HEK293T (cell line): ENCODE measurements at regions not wholly inside any gene's neighbourhood (a gene's known extent, or its start where the extent isn't known, plus 50 kb on each side); places are given as distances from the start of the nearest gene placed in this dataset.

ENCODE experiments used
- CTCF ChIA-PET: fragments of 350-600 bp; formaldehyde crosslinking; extraction: SDS; loops from one replicate; lab custom pipeline; 2021; ENCODE audit warnings: antibody characterized with exemption, inconsistent platforms; lab: Yijun Ruan, JAX
- POLR2A ChIA-PET: fragments of 350-600 bp; formaldehyde crosslinking; extraction: SDS; loops from one replicate; lab custom pipeline; 2020; ENCODE audit warnings: antibody characterized with exemption, inconsistent platforms; lab: Yijun Ruan, JAX
- DNase-seq: peaks from one replicate; pipeline ENCODE4 v3.0.0; 2012; ENCODE audit warnings: mixed read lengths; ENCODE audit errors: extremely low spot score
- ARNT ChIP-seq: fragments of 450-650 bp; IDR thresholded peaks from 2 replicates; pipeline ENCODE4 v1.6.1; 2017; ENCODE audit warnings: mild to moderate bottlenecking
- BHLHE40 ChIP-seq: fragments of 450-650 bp; IDR thresholded peaks from 2 replicates; pipeline ENCODE4 v1.6.1; 2016; ENCODE audit warnings: mild to moderate bottlenecking, moderate library complexity, borderline replicate concordance
- CTBP1 ChIP-seq: fragments of 450-650 bp; IDR thresholded peaks from 2 replicates; pipeline ENCODE4 v1.6.1; 2016; ENCODE audit warnings: borderline replicate concordance
- ELF4 ChIP-seq: fragments of 450-650 bp; IDR thresholded peaks from 2 replicates; pipeline ENCODE4 v1.6.1; 2017; ENCODE audit warnings: antibody characterized with exemption
- FOXA1 ChIP-seq: fragments of 450-650 bp; IDR thresholded peaks from 2 replicates; pipeline ENCODE4 v1.6.1; 2016; ENCODE audit warnings: mild to moderate bottlenecking
- FOXK2 ChIP-seq: fragments of 450-650 bp; IDR thresholded peaks from 2 replicates; pipeline ENCODE4 v1.6.1; 2016; ENCODE audit warnings: mild to moderate bottlenecking
- FOXM1 ChIP-seq: fragments of 450-650 bp; IDR thresholded peaks from 2 replicates; pipeline ENCODE4 v1.6.1; 2017; ENCODE audit warnings: mild to moderate bottlenecking, borderline replicate concordance
- HDGF ChIP-seq: fragments of 450-650 bp; IDR thresholded peaks from 2 replicates; pipeline ENCODE4 v1.6.1; 2017; ENCODE audit warnings: antibody characterized with exemption, borderline replicate concordance
- L3MBTL2 ChIP-seq: fragments of 450-650 bp; conservative IDR thresholded peaks from 2 replicates; pipeline ENCODE4 v1.6.1; 2016; ENCODE audit warnings: mild to moderate bottlenecking
- LEF1 ChIP-seq: fragments of 450-650 bp; IDR thresholded peaks from 2 replicates; pipeline ENCODE4 v1.6.1; 2017; ENCODE audit warnings: mild to moderate bottlenecking, borderline replicate concordance
- NFRKB ChIP-seq: fragments of 450-650 bp; IDR thresholded peaks from 2 replicates; pipeline ENCODE4 v1.6.1; 2016; ENCODE audit warnings: mild to moderate bottlenecking, moderate library complexity
- SP1 ChIP-seq: fragments of 450-650 bp; IDR thresholded peaks from 2 replicates; pipeline ENCODE4 v1.6.1; 2017
- SUZ12 ChIP-seq: fragments of 450-650 bp; IDR thresholded peaks from 2 replicates; pipeline ENCODE4 v1.6.1; 2016; ENCODE audit warnings: mild to moderate bottlenecking
- TARDBP ChIP-seq: fragments of 450-650 bp; IDR thresholded peaks from 2 replicates; pipeline ENCODE4 v1.6.1; 2016
- ZNF384 ChIP-seq: fragments of 450-650 bp; IDR thresholded peaks from 2 replicates; pipeline ENCODE4 v1.6.1; 2016
- TF ChIP-seq, protein P1 (sequence below): fragments of 450-650 bp; IDR thresholded peaks from 2 replicates; pipeline ENCODE4 v1.6.1; 2016

DNA sequence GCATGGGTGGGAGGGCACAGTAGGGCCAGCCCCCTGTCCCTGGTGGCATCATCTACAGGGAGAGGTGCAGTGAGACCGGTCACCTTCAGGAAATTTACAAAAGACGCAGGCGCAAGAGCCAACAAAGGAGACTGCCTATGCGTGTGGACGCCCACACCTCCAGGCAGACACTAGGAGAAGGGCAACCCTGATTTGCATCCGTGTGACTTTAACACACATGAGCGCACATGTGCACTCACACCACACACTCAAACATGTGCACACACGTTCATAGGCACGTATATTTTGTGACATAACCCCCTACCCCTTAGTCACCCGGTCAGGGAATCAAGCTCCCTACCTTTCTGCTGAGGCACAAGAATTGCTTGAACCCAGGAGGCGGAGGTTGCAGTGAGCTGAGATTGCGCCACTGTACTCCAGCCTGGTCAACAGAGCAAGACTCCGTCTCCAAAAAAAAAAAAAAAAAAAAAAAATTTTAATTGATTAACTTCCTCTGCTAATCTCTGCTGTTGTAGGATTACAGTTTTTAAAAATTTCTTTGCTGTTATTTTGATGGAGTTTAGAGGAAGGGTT lies 84.7 kb upstream of the SLC25A33 start:
- ChIA-PET POLR2A (interaction anchor here (1.0 to 1.3 kb wide), 2 partner anchors 16 to 25 kb away, joined by 3 to 4 read pairs; no protein-coding TSS in a partner anchor), CTCF (interaction anchor here (1.1 to 3.9 kb wide), 5 partner anchors 13 to 189 kb away, joined by 3 to 27 read pairs (median 5); partner anchors contain the start of gene SPSB1)
- TF ChIP-seq FOXK2 (no peak), LEF1 (no peak), HDGF (no peak), ZNF384 (no peak), CTBP1 (no peak), L3MBTL2 (no peak), TARDBP (no peak)
- no peak for DNase-seq

DNA sequence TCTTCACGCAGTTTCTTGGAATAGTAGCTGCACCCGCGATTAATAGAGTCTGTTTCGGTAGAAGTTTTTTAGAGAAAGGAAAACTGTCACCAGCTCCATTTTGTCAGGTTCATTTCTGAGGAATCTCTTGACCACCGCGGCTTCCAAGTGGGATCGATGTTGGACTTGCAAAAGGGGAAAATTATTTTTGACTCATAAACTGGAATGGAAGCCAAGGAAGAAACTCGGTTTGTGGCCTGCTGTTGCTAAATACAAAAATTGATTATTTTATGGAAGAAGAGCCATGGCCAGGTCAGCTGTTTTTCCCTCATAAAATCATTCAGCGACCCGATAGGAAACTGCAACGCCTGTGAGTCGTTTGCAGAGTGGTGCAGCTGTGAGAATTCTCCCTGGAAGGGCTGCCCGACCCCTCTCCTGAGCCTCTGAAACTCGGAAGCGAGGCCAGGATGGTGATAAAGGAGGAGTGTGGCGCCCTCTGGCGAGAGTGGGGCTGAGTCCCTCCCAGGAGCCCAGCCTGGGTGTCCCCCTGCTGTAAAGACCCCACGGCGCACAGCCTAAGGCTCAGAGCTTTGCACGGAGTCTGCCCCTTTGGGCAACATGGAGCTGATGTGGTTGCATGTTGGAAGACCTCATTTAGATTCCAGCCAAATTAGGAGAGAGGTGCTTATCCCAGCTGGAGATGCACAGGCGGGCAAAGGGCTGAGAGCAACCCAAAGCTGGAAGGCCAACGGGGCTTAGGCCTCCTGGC lies 83.6 kb upstream of the SLC25A33 start:
- no peak for TF ChIP-seq NFRKB
- TF ChIP-seq SUZ12, result no peak
- TF ChIP-seq FOXA1, result no peak
- TF ChIP-seq FOXK2, result no peak
- no peak for TF ChIP-seq TARDBP
- TF ChIP-seq CTBP1, result no peak
- TF ChIP-seq BHLHE40, result no peak
- TF ChIP-seq ARNT, result no peak
- TF ChIP-seq ZNF384, result no peak
- no peak for TF ChIP-seq HDGF
- no peak for TF ChIP-seq FOXM1
- no peak for TF ChIP-seq SP1
- TF ChIP-seq, protein P1, sequence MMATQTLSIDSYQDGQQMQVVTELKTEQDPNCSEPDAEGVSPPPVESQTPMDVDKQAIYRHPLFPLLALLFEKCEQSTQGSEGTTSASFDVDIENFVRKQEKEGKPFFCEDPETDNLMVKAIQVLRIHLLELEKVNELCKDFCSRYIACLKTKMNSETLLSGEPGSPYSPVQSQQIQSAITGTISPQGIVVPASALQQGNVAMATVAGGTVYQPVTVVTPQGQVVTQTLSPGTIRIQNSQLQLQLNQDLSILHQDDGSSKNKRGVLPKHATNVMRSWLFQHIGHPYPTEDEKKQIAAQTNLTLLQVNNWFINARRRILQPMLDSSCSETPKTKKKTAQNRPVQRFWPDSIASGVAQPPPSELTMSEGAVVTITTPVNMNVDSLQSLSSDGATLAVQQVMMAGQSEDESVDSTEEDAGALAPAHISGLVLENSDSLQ, result no peak
- TF ChIP-seq ELF4, result no peak
- no peak for TF ChIP-seq LEF1
- TF ChIP-seq L3MBTL2, result no peak
- POLR2A ChIA-PET, result interaction anchor here (1.3 kb wide), 1 partner anchor 17 kb away, joined by 4 read pairs; no protein-coding TSS in a partner anchor
- CTCF ChIA-PET, result interaction anchor here (0.7 to 3.9 kb wide), 11 partner anchors 14 to 255 kb away, joined by 3 to 27 read pairs (median 5); partner anchors contain the start of gene SPSB1
- peak; percentile 77 for DNase-seq

DNA sequence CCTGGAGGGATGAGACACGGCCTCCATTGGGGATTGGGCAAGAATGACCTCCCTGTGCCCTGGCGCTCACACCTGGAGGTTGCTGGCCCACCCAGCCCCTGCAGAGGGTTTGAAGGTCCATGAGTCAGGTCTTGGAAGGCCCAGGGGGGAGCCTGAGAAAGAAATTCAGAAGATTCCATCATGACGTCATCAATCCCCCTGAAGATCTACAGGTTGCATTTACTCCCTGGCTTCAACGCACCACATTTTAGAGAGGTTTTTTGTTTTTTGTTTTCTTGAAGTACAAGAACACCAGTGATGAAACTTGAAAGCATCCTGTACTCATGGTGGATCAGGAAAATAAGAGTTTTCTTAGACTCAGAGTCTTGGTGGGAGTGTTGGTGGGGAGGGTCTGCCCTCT lies 82.4 kb upstream of the SLC25A33 start:
- ChIA-PET POLR2A (no interaction called here), CTCF (interaction anchor here (0.7 to 3.9 kb wide), 5 partner anchors 44 to 189 kb away, joined by 3 to 27 read pairs (median 6); partner anchors contain the start of gene SPSB1)
- TF ChIP-seq CTBP1 (no peak), ZNF384 (no peak), FOXA1 (no peak), ELF4 (no peak), SP1 (no peak), L3MBTL2 (no peak), TARDBP (no peak), BHLHE40 (no peak), SUZ12 (no peak), LEF1 (no peak), HDGF (no peak), NFRKB (no peak), FOXM1 (no peak), ARNT (no peak), FOXK2 (no peak)
- TF ChIP-seq, protein P1, result no peak
- no peak for DNase-seq

DNA sequence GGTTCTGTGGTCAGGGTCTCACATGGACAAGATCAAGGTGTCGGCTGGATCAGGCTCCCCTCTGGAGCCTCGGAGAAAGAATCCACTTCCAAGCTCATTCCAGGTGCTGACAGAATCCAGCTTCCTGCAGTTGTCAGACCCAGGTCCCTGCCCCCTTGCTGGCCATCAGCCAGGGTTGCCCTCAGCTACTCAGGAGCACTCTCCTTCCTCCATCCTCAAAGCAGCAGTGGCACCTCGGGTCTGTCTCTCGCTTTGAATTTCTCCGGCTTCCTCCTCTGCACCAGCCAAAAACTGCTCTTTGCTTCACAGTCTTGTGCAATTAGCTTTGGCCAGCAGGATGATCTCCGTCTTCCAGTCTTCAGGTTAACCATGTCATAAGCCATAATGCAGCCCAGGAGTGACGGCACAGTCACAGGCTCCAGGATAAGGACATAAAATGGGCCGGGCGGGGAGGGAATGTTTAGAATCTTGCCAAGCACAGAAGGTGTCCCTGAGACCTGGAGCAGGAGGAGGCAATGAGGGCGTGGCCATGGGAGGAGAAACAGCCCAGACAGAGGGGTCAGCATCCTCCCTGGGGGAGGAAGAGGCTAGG lies 79.4 kb upstream of the SLC25A33 start:
- TF ChIP-seq, protein P1, result no peak
- TF ChIP-seq FOXK2 (no peak), ZNF384 (no peak), CTBP1 (no peak), FOXM1 (no peak), SUZ12 (no peak), L3MBTL2 (no peak), BHLHE40 (no peak), FOXA1 (no peak)
- DNase-seq, result no peak
- ChIA-PET CTCF (no interaction called here), POLR2A (no interaction called here)

DNA sequence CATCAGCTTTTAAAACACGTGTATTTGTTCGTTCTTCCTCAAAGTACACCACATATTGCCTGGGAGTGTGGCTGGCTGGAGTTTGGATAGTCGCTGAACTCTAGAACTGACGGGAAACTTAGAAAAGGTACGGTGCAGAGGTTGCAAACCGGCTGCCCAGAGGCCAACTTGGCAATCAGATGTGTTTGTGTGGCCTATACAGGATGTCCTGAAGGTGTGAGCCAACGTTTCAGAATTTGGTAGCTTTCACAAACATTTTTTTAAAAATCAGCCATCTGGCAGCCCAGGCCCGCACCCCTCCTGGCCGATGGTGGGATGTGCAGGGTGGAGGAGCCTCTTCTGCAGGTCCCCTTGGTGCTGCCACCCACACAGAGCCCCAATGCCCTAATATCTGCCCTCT lies 73.6 kb upstream of the SLC25A33 start:
- ChIA-PET POLR2A (no interaction called here), CTCF (no interaction called here)
- TF ChIP-seq BHLHE40 (no peak), TARDBP (no peak), SUZ12 (no peak), NFRKB (no peak), ARNT (no peak), LEF1 (no peak)
- no peak for DNase-seq
